COR-L47 (cell line): ENCODE measurements at regions not wholly inside any gene's neighbourhood (a gene's known extent, or its start where the extent isn't known, plus 50 kb on each side); places are given as distances from the start of the nearest gene placed in this dataset.

Experiments
- DNase-seq: peaks from one replicate; lab custom pipeline; 2025; lab: John Stamatoyannopoulos, UW

GRCh38 chr9:109549386-109549785 lies 51.3 kb upstream of the PTPN3 start:
- no peak for DNase-seq

GRCh38 chr9:109551651-109552050 lies 53.5 kb upstream of the PTPN3 start:
- no peak for DNase-seq

GRCh38 chr9:109555215-109555614 lies 57.1 kb upstream of the PTPN3 start:
- DNase-seq, result no peak

- no peak for DNase-seq
Measured at GRCh38 chr9:109556061-109556460, 58.0 kb upstream of the PTPN3 start.

- DNase-seq, result no peak
Measured at GRCh38 chr9:109556786-109557185, 58.7 kb upstream of the PTPN3 start.

- no peak for DNase-seq
Measured at GRCh38 chr9:109557481-109557880, 59.4 kb upstream of the PTPN3 start.

- no peak for DNase-seq
Measured at GRCh38 chr9:109558718-109559151, 60.6 kb upstream of the PTPN3 start.

GRCh38 chr9:109560470-109561132 lies 62.5 kb upstream of the PTPN3 start:
- no peak for DNase-seq

- no peak for DNase-seq
Measured at GRCh38 chr9:109561137-109561536, 63.0 kb upstream of the PTPN3 start.

- DNase-seq, result no peak
Measured at GRCh38 chr9:109568089-109568488, 70.0 kb upstream of the PTPN3 start.

GRCh38 chr9:109568568-109569210 lies 70.6 kb upstream of the PTPN3 start:
- no peak for DNase-seq

- peak; percentile 72 for DNase-seq
Measured at GRCh38 chr9:109574061-109574882, 76.2 kb upstream of the PTPN3 start.

- no peak for DNase-seq
Measured at GRCh38 chr9:109576762-109577161, 78.7 kb upstream of the PTPN3 start.

- no peak for DNase-seq
Measured at GRCh38 chr9:109579191-109579948, 81.3 kb upstream of the PTPN3 start.

- no peak for DNase-seq
Measured at GRCh38 chr9:109582386-109582785, 84.3 kb upstream of the PTPN3 start.

GRCh38 chr9:109584205-109584604 lies 86.1 kb upstream of the PTPN3 start:
- no peak for DNase-seq

GRCh38 chr9:109585796-109586195 lies 87.7 kb upstream of the PTPN3 start:
- no peak for DNase-seq

GRCh38 chr9:109586993-109587392 lies 88.9 kb upstream of the PTPN3 start:
- no peak for DNase-seq

- peak; percentile 77 for DNase-seq
Measured at GRCh38 chr9:109588415-109588814, 90.3 kb upstream of the PTPN3 start.

- no peak for DNase-seq
Measured at GRCh38 chr9:109590966-109591365, 92.9 kb upstream of the PTPN3 start.

GRCh38 chr9:109591691-109592090 lies 93.6 kb upstream of the PTPN3 start:
- DNase-seq, result no peak

GRCh38 chr9:109593612-109594011 lies 95.5 kb upstream of the PTPN3 start:
- DNase-seq, result no peak
